ENCODE measurements at regions not wholly inside any gene's neighbourhood (a gene's known extent, or its start where the extent isn't known, plus 50 kb on each side); places are given as distances from the start of the nearest gene placed in this dataset.

DNA sequence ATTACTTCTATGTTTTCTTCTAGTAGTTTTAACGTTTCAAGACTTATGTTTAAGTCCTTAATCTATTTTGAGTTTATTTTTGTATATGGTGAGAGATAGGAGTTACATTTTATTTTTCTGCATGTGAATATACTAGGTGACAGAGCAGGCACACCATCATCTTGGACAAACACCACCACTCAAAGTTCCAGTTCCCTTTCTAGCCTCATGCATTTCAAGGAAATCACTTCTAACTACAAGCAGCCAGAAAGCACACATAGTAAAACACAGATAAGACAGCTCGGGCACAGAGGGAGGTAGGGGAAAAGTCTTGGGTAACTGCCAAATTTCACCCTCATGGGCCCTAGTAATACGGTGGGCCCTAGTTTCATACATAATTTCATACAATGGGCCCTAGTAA is 609.4 kb upstream of the HS3ST5 start:
- TF ChIP-seq CTCF (IDR thresholded peaks at IDR 0.05) (no peak), RFX5 (IDR thresholded peaks at IDR 0.05) (no peak)
